Ascending aorta (tissue), 2 donors: ENCODE measurements at regions not wholly inside any gene's neighbourhood (a gene's known extent, or its start where the extent isn't known, plus 50 kb on each side); places are given as distances from the start of the nearest gene placed in this dataset.

Experiments used
- DNase-seq, 2 donors: peaks; one replicate each; pipeline ENCODE4 v3.0.0-alpha.2; 2019; ENCODE audit warnings: low spot score in 2 of 2
- H3K27ac ChIP-seq, 2 donors: fragments of 200-600 bp; sonication (generic); one replicate each; pipeline ENCODE4 v1.5.1; 2016 to 2017; ENCODE audit warnings: mild to moderate bottlenecking in 1 of 2
- H3K27me3 ChIP-seq: fragments of 200-600 bp; sonication (generic); one replicate; pipeline ENCODE4 v1.5.1; 2017
- H3K36me3 ChIP-seq, 2 donors: fragments of 200-600 bp; sonication (generic); one replicate each; pipeline ENCODE4 v1.5.1; 2016
- H3K4me1 ChIP-seq, 2 donors: fragments of 200-600 bp; sonication (generic); one replicate each; pipeline ENCODE4 v1.5.1; 2016 to 2017; ENCODE audit warnings: mild to moderate bottlenecking in 1 of 2
- H3K4me3 ChIP-seq, 2 donors: fragments of 200-600 bp; sonication (generic); one replicate each; pipeline ENCODE4 v1.5.1; 2016 to 2017; ENCODE audit warnings: mild to moderate bottlenecking in 1 of 2
- H3K9me3 ChIP-seq, 2 donors: fragments of 200-600 bp; sonication (generic); one replicate each; pipeline ENCODE4 v1.5.1; 2016
- CTCF ChIP-seq, 3 experiments: fragments of 200-600 bp in 2 of 3; fragments of 450-650 bp in 1 of 3; sonication (generic) in 2 of 3; IDR thresholded peaks; one replicate each; pipeline ENCODE4 v1.5.1; 2016 to 2019; ENCODE audit warnings: antibody characterized with exemption in 3 of 3, mild to moderate bottlenecking in 1 of 3, moderate library complexity in 1 of 3
- intact Hi-C: fragments of 100-400 bp; cut with DNase I; formaldehyde crosslinking; loops from one replicate; pipeline ENCODE4 v1.15.1; 2023

- Histone ChIP-seq H3K27me3 (no peaks in the 10 kb centered on the region), H3K36me3 (no peaks in the 10 kb centered on the region), H3K4me1 (no peaks in the 10 kb centered on the region), H3K4me3 (no peak overlapping the region), H3K27ac (no peak overlapping the region), H3K9me3 (no peaks in the 10 kb centered on the region)
- no peak for DNase-seq
- TF ChIP-seq CTCF (IDR thresholded peaks at IDR 0.05), result no peak
- intact Hi-C loops, result no loop called here
Observed at GRCh38 chr10:78985973-78986818, 82.6 kb upstream of the ZMIZ1 start.

- intact Hi-C loops, result no loop called here
- TF ChIP-seq CTCF (IDR thresholded peaks at IDR 0.05), result no peak
- no peak overlapping the region for H3K4me3 ChIP-seq
- H3K27ac ChIP-seq, result no peak overlapping the region
- H3K9me3 ChIP-seq, result no peaks in the 10 kb centered on the region
- no peaks in the 10 kb centered on the region for H3K4me1 ChIP-seq
- no peak for DNase-seq
- no peaks in the 10 kb centered on the region for H3K36me3 ChIP-seq
- H3K27me3 ChIP-seq, result no peaks in the 10 kb centered on the region
Observed at GRCh38 chr10:78991187-78991586, 77.6 kb upstream of the ZMIZ1 start.

GRCh38 chr10:78992333-78992732 is 76.4 kb upstream of the ZMIZ1 start:
- Histone ChIP-seq H3K4me3 (no peak overlapping the region), H3K27ac (no peak overlapping the region), H3K9me3 (no peaks in the 10 kb centered on the region), H3K36me3 (no peaks in the 10 kb centered on the region), H3K27me3 (no peaks in the 10 kb centered on the region), H3K4me1 (no peaks in the 10 kb centered on the region)
- TF ChIP-seq CTCF (IDR thresholded peaks at IDR 0.05), result no peak
- DNase-seq, result no peak
- intact Hi-C loops, result no loop called here

- DNase-seq, result no peak
- no peaks in the 10 kb centered on the region for H3K4me1 ChIP-seq
- intact Hi-C loops, result no loop called here
- TF ChIP-seq CTCF (IDR thresholded peaks at IDR 0.05), result no peak
- H3K27me3 ChIP-seq, result no peaks in the 10 kb centered on the region
- H3K4me3 ChIP-seq, result no peak overlapping the region
- no peak overlapping the region for H3K27ac ChIP-seq
- no peaks in the 10 kb centered on the region for H3K36me3 ChIP-seq
- H3K9me3 ChIP-seq, result no peaks in the 10 kb centered on the region
Observed at GRCh38 chr10:78993261-78993945, 75.4 kb upstream of the ZMIZ1 start.

- DNase-seq, result no peak
- no peaks in the 10 kb centered on the region for H3K4me1 ChIP-seq
- H3K4me3 ChIP-seq, result no peak overlapping the region
- intact Hi-C loops, result no loop called here
- no peak overlapping the region for H3K27ac ChIP-seq
- TF ChIP-seq CTCF (IDR thresholded peaks at IDR 0.05), result no peak
- H3K36me3 ChIP-seq, result no peaks in the 10 kb centered on the region
- no peaks in the 10 kb centered on the region for H3K27me3 ChIP-seq
- no peaks in the 10 kb centered on the region for H3K9me3 ChIP-seq
Observed at GRCh38 chr10:78995987-78996791, 72.6 kb upstream of the ZMIZ1 start.
